GM12878 (cell line): ENCODE measurements at regions not wholly inside any gene's neighbourhood (a gene's known extent, or its start where the extent isn't known, plus 50 kb on each side); places are given as distances from the start of the nearest gene placed in this dataset.
A peak's percentile ranks its signal among the peaks of the same experiment; 100 is the strongest.

Source experiments
- ATF7 ChIP-seq: fragments of 450-650 bp; IDR thresholded peaks from 2 replicates; pipeline ENCODE4 v1.6.1; 2016; ENCODE audit warnings: low read depth, mild to moderate bottlenecking
- CEBPB ChIP-seq, 2 experiments: fragments of 150-350 bp in 1 of 2; IDR thresholded peaks; 2 replicates each; pipeline ENCODE4 v1.6.1; 2012 to 2014; ENCODE audit warnings: low read depth in 2 of 2, low read length in 2 of 2, borderline replicate concordance in 1 of 2, inconsistent platforms in 1 of 2
- E2F4 ChIP-seq: IDR thresholded peaks from 2 replicates; pipeline ENCODE4 v1.6.1; 2012; ENCODE audit warnings: low read depth, low read length, improper control_type of control experiment
- ELK1 ChIP-seq: IDR thresholded peaks from 2 replicates; pipeline ENCODE4 v1.6.1; 2012; ENCODE audit warnings: low read depth, low read length, improper control_type of control experiment
- FOXK2 ChIP-seq: fragments of 450-650 bp; IDR thresholded peaks from 2 replicates; pipeline ENCODE4 v1.6.1; 2017; ENCODE audit warnings: mild to moderate bottlenecking, moderate library complexity
- HDAC2 ChIP-seq: fragments of 200-600 bp; sonication (generic); IDR thresholded peaks from 2 replicates; pipeline ENCODE4 v1.6.1; 2017
- IKZF1 ChIP-seq: fragments of 450-650 bp; conservative IDR thresholded peaks from 2 replicates; pipeline ENCODE4 v1.6.1; 2017; ENCODE audit warnings: antibody characterized with exemption, mild to moderate bottlenecking
- IRF3 ChIP-seq: fragments of 450-650 bp; IDR thresholded peaks from 2 replicates; pipeline ENCODE4 v1.6.1; 2014; ENCODE audit warnings: mild to moderate bottlenecking
- JUND ChIP-seq: IDR thresholded peaks from 2 replicates; pipeline ENCODE4 v1.6.1; 2012; ENCODE audit warnings: low read depth, mild to moderate bottlenecking, low read length, improper control_type of control experiment, moderate library complexity
- MTA2 ChIP-seq: fragments of 450-650 bp; IDR thresholded peaks from 2 replicates; pipeline ENCODE4 v1.6.1; 2016; ENCODE audit warnings: low read depth, mild to moderate bottlenecking, moderate library complexity
- MYB ChIP-seq: fragments of 150-350 bp; IDR thresholded peaks from 2 replicates; pipeline ENCODE4 v1.6.1; 2014; ENCODE audit warnings: mild to moderate bottlenecking, low read depth, low read length, borderline replicate concordance
- NKRF ChIP-seq: fragments of 450-650 bp; conservative IDR thresholded peaks from 2 replicates; pipeline ENCODE4 v1.6.1; 2017; ENCODE audit warnings: mild to moderate bottlenecking, moderate library complexity
- PKNOX1 ChIP-seq: fragments of 450-650 bp; IDR thresholded peaks from 2 replicates; pipeline ENCODE4 v1.6.1; 2016; ENCODE audit warnings: mild to moderate bottlenecking
- PML ChIP-seq: IDR thresholded peaks from 2 replicates; pipeline ENCODE4 v1.6.1; 2012; ENCODE audit warnings: low read length, inconsistent platforms
- RELB ChIP-seq: fragments of 450-650 bp; IDR thresholded peaks from 2 replicates; pipeline ENCODE4 v1.6.1; 2017; ENCODE audit warnings: low read depth, mild to moderate bottlenecking, moderate library complexity
- SMARCA5 ChIP-seq: fragments of 450-650 bp; IDR thresholded peaks from 2 replicates; pipeline ENCODE4 v1.6.1; 2017; ENCODE audit warnings: mild to moderate bottlenecking
- SREBF2 ChIP-seq: IDR thresholded peaks from 2 replicates; pipeline ENCODE4 v1.6.1; 2012; ENCODE audit warnings: mild to moderate bottlenecking, low read length
- YBX1 ChIP-seq: fragments of 450-650 bp; IDR thresholded peaks from 2 replicates; pipeline ENCODE4 v1.6.1; 2016; ENCODE audit warnings: antibody characterized with exemption
- YY1 ChIP-seq: IDR thresholded peaks from 2 replicates; pipeline ENCODE4 v1.6.1; 2011; ENCODE audit warnings: low read depth, mild to moderate bottlenecking, low read length
- ZBTB11 ChIP-seq: fragments of 450-650 bp; formaldehyde crosslinking; IDR thresholded peaks from 2 replicates; pipeline ENCODE4 v1.5.0; 2022; ENCODE audit warnings: mild to moderate bottlenecking, missing genetic modification characterization
- ZNF274 ChIP-seq: IDR thresholded peaks from one replicate; pipeline ENCODE4 v1.8.0; 2011; ENCODE audit not compliant: insufficient read length, insufficient read depth

- TF ChIP-seq SMARCA5 (no peak), PKNOX1 (no peak), E2F4 (no peak), MTA2 (peak; percentile 63; the same call in 1 of the 2 replicates), HDAC2 (no peak), PML (no peak), JUND (0 out of 2 replicates have a peak, but pooled peaks have one; percentile 46), IKZF1 (peak; percentile 74), IRF3 (no peak), NKRF (no peak), ELK1 (no peak), CEBPB (IDR thresholded peaks at IDR 0.05; ENCODE audit: borderline replicate concordance in 1 of 2, low read depth in 2 of 2, low read length in 2 of 2) (no peak), YBX1 (no peak), FOXK2 (no peak), ZNF274 (no peak), YY1 (0 out of 2 replicates have a peak, but pooled peaks have one; percentile 17), ATF7 (peak; percentile 29; the same call in 1 of the 2 replicates), ZBTB11 (CRISPR knock-in tag) (no peak), MYB (no peak), SREBF2 (no peak), RELB (no peak)
Observed at GRCh38 chr14:65290830-65291229, 121.7 kb upstream of the FUT8 start (continued).
